SU-DHL-6 (cell line): ENCODE measurements at regions not wholly inside any gene's neighbourhood (a gene's known extent, or its start where the extent isn't known, plus 50 kb on each side); places are given as distances from the start of the nearest gene placed in this dataset.

Experiments
- EZH2phosphoT487 ChIP-seq: fragments of 200-600 bp; sonication (generic), shearing (Covaris generic); conservative IDR thresholded peaks from 2 replicates; pipeline ENCODE4 v1.6.1; 2018; ENCODE audit warnings: mild to moderate bottlenecking, antibody characterized with exemption, low read length, moderate library complexity, mixed read lengths
- TF ChIP-seq, protein P1 (sequence below): fragments of 200-600 bp; sonication (generic); IDR thresholded peaks from one replicate; pipeline ENCODE4 v1.5.1; 2017; ENCODE audit warnings: antibody characterized with exemption, mild to moderate bottlenecking, low read length, moderate library complexity; ENCODE audit not compliant: insufficient read depth, poor library complexity, severe bottlenecking

DNA sequence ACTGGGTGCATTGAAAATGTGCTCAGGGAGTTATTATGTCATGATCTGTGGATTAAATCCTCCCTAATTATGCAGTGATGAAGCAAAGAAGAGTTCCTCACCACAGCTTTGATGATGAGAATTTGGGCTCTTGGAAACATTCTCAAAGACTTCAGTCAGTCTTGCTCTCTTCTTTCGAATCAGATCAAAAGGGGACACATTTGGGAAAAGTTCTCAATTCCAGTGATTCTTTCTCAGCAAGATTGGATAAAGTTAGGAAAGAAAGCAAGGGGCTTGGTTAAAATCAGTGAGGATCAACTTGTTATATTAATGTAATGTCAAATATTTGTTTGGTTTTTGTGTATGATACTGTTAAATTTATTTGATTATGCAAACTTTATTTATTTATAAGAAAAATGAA lies 411.3 kb upstream of the ACTBL2 start:
- TF ChIP-seq, protein P1, sequence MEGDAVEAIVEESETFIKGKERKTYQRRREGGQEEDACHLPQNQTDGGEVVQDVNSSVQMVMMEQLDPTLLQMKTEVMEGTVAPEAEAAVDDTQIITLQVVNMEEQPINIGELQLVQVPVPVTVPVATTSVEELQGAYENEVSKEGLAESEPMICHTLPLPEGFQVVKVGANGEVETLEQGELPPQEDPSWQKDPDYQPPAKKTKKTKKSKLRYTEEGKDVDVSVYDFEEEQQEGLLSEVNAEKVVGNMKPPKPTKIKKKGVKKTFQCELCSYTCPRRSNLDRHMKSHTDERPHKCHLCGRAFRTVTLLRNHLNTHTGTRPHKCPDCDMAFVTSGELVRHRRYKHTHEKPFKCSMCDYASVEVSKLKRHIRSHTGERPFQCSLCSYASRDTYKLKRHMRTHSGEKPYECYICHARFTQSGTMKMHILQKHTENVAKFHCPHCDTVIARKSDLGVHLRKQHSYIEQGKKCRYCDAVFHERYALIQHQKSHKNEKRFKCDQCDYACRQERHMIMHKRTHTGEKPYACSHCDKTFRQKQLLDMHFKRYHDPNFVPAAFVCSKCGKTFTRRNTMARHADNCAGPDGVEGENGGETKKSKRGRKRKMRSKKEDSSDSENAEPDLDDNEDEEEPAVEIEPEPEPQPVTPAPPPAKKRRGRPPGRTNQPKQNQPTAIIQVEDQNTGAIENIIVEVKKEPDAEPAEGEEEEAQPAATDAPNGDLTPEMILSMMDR, result no peak
- TF ChIP-seq EZH2phosphoT487, result no peak
